Hepatocyte (in vitro differentiated cells): ENCODE measurements at regions not wholly inside any gene's neighbourhood (a gene's known extent, or its start where the extent isn't known, plus 50 kb on each side); places are given as distances from the start of the nearest gene placed in this dataset.

Experiments used
- DNase-seq: peaks from one replicate; pipeline ENCODE4 v3.0.0-alpha.2; 2016; ENCODE audit warnings: low spot score
- H2AFZ ChIP-seq: fragments of 200-600 bp; sonication (generic); 2 replicates; pipeline ENCODE4 v1.6.0; 2016; ENCODE audit warnings: antibody characterized with exemption, mild to moderate bottlenecking
- H3K27ac ChIP-seq: fragments of 200-600 bp; sonication (generic); 2 replicates; pipeline ENCODE4 v1.5.1; 2016; ENCODE audit warnings: mild to moderate bottlenecking
- H3K27me3 ChIP-seq: fragments of 200-600 bp; sonication (generic); 2 replicates; pipeline ENCODE4 v1.6.1; 2016
- H3K36me3 ChIP-seq: fragments of 200-600 bp; sonication (generic); replicated peaks from 2 replicates; pipeline ENCODE4 v1.5.1; 2016; ENCODE audit warnings: low read depth; ENCODE audit not compliant: insufficient read depth
- H3K4me1 ChIP-seq: fragments of 200-600 bp; sonication (generic); 2 replicates; pipeline ENCODE4 v1.5.1; 2016; ENCODE audit warnings: mild to moderate bottlenecking, moderate library complexity; ENCODE audit not compliant: insufficient read depth
- H3K4me2 ChIP-seq: fragments of 200-600 bp; sonication (generic); 2 replicates; pipeline ENCODE4 v1.6.0; 2016
- H3K4me3 ChIP-seq: fragments of 200-600 bp; sonication (generic); 2 replicates; pipeline ENCODE4 v1.5.1; 2016; ENCODE audit warnings: mild to moderate bottlenecking
- H3K79me2 ChIP-seq: fragments of 200-600 bp; sonication (generic); 2 replicates; pipeline ENCODE4 v1.6.0; 2017; ENCODE audit warnings: mild to moderate bottlenecking
- H3K9me2 ChIP-seq: fragments of 200-600 bp; sonication (generic); replicated peaks from 2 replicates; pipeline ENCODE4 v1.6.0; 2017; ENCODE audit warnings: mild to moderate bottlenecking; ENCODE audit not compliant: insufficient read depth
- H3K9me3 ChIP-seq: fragments of 200-600 bp; sonication (generic); 2 replicates; pipeline ENCODE4 v1.5.1; 2016; ENCODE audit warnings: low read depth, mild to moderate bottlenecking
- H4K20me1 ChIP-seq: fragments of 200-600 bp; sonication (generic); 2 replicates; pipeline ENCODE4 v1.6.0; 2016; ENCODE audit warnings: mild to moderate bottlenecking; ENCODE audit not compliant: insufficient read depth, poor library complexity, severe bottlenecking
- EZH2 ChIP-seq: fragments of 200-600 bp; sonication (generic); IDR thresholded peaks from 2 replicates; pipeline ENCODE4 v1.6.1; 2016; ENCODE audit warnings: antibody characterized with exemption, mild to moderate bottlenecking, borderline replicate concordance
- EZH2phosphoT487 ChIP-seq: fragments of 200-600 bp; sonication (generic); IDR thresholded peaks from one replicate; pipeline ENCODE4 v1.6.1; 2018; ENCODE audit warnings: antibody characterized with exemption, mild to moderate bottlenecking, low read depth, moderate library complexity; ENCODE audit not compliant: unreplicated experiment, severe bottlenecking
- WGBS: methylation state at CpG from one replicate; pipeline ENCODE4 v1.1.6; 2016; ENCODE audit warnings: low lambda C conversion rate; ENCODE audit errors: missing lambda C conversion rate; 5-methylcytosine and 5-hydroxymethylcytosine counted together
- TF ChIP-seq, protein P1 (sequence below): fragments of 200-600 bp; sonication (generic); IDR thresholded peaks from 2 replicates; pipeline ENCODE4 v1.5.1; 2016; ENCODE audit warnings: antibody characterized with exemption, mild to moderate bottlenecking; ENCODE audit not compliant: poor library complexity

DNA sequence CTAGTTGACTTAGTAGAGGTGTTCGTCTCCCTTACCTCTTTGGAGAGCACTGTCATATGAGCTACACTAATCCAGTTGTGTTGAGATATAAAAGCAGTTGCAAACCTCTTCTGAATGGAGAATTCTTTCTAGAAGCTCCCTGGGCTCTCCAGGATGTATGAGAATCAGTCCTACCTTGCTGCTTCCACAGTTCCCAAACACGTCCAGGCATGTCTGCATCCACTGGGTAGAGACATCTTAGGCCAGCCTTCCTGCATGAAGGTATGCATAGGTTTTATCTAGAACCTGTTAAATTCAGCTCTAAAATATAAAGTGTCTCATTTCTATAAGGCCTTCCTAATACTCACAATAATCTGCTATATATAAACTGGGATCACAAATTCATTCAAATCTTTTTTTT is 297.7 kb downstream of the CDC5L start:
- H3K9me2 ChIP-seq = no peaks in the 10 kb centered on the region
- no peak overlapping the region for H3K4me2 ChIP-seq
- no peak overlapping the region for H3K4me3 ChIP-seq
- 89% methylated on average over 2 of the region's 2 CpGs for WGBS
- H3K36me3 ChIP-seq = no peaks in the 10 kb centered on the region
- no peaks in the 10 kb centered on the region for H3K4me1 ChIP-seq
- no peaks in the 10 kb centered on the region for H3K27me3 ChIP-seq
- H3K79me2 ChIP-seq = no peaks in the 10 kb centered on the region
- DNase-seq = no peak
- TF ChIP-seq EZH2 (no peak), EZH2phosphoT487 (no peak)
- TF ChIP-seq, protein P1, sequence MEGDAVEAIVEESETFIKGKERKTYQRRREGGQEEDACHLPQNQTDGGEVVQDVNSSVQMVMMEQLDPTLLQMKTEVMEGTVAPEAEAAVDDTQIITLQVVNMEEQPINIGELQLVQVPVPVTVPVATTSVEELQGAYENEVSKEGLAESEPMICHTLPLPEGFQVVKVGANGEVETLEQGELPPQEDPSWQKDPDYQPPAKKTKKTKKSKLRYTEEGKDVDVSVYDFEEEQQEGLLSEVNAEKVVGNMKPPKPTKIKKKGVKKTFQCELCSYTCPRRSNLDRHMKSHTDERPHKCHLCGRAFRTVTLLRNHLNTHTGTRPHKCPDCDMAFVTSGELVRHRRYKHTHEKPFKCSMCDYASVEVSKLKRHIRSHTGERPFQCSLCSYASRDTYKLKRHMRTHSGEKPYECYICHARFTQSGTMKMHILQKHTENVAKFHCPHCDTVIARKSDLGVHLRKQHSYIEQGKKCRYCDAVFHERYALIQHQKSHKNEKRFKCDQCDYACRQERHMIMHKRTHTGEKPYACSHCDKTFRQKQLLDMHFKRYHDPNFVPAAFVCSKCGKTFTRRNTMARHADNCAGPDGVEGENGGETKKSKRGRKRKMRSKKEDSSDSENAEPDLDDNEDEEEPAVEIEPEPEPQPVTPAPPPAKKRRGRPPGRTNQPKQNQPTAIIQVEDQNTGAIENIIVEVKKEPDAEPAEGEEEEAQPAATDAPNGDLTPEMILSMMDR = no peak
- no peaks in the 10 kb centered on the region for H3K9me3 ChIP-seq
- no peak overlapping the region for H3K27ac ChIP-seq
- H4K20me1 ChIP-seq = no peaks in the 10 kb centered on the region
- no peak overlapping the region for H2AFZ ChIP-seq

DNA sequence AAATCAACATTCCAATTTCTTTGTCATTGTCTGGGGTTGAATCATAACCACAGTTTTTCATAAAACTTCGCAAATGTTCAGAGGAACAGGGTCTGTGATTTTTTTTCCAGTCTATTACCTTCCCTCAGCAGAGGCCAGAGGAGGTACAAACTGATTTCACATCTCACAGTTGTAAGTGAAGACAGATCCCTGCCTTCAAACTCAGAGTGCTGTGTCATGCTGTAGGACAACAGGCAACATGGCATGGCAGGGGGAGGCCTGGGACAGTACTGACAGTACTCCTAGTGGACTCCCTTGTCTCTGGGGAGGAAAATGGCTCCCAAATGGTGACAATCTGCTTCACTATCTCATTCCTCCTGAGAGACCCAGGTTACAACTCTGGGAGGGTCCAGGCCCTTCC is 308.6 kb downstream of the CDC5L start:
- Histone ChIP-seq H4K20me1 (no peaks in the 10 kb centered on the region), H3K4me3 (no peak overlapping the region), H3K4me2 (no peak overlapping the region), H3K36me3 (no peaks in the 10 kb centered on the region), H3K27ac (no peak overlapping the region), H3K9me3 (no peaks in the 10 kb centered on the region), H3K9me2 (no peaks in the 10 kb centered on the region), H2AFZ (no peak overlapping the region), H3K27me3 (no peaks in the 10 kb centered on the region), H3K79me2 (no peaks in the 10 kb centered on the region), H3K4me1 (no peaks in the 10 kb centered on the region)
- no peak for DNase-seq
- WGBS = 97% methylated on average over 1 of the region's 1 CpG
- TF ChIP-seq EZH2phosphoT487 (no peak), EZH2 (no peak)
- TF ChIP-seq, protein P1 = no peak

DNA sequence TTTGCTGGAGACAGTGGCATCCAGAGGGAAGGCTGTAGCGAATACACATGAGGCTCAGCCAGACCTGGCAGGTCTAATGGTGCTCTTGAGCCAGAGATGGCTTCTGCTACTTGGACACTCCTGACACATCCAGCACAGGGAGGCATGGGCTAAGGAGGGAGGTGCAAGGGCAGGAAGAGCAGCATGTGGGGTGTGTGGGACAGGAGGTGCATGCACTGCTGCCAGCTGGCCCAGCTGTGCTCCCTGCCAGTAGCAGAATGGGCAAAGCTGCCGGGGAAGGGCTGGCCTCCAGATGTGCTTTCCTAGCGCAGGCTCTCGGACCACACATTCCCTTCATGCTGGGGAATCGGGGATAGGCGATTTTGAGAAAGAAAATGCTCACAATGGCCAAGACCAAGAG is 309.2 kb downstream of the CDC5L start:
- Histone ChIP-seq H3K36me3 (no peaks in the 10 kb centered on the region), H3K4me2 (no peak overlapping the region), H3K27me3 (no peaks in the 10 kb centered on the region), H3K79me2 (no peaks in the 10 kb centered on the region), H3K9me2 (no peaks in the 10 kb centered on the region), H3K27ac (no peak overlapping the region), H3K9me3 (no peaks in the 10 kb centered on the region), H2AFZ (no peak overlapping the region), H3K4me1 (no peaks in the 10 kb centered on the region), H4K20me1 (no peaks in the 10 kb centered on the region), H3K4me3 (no peak overlapping the region)
- no peak for DNase-seq
- WGBS = 83% methylated on average over 6 of the region's 6 CpGs
- TF ChIP-seq EZH2phosphoT487 = no peak
- TF ChIP-seq, protein P1 = no peak
- TF ChIP-seq EZH2 = no peak

DNA sequence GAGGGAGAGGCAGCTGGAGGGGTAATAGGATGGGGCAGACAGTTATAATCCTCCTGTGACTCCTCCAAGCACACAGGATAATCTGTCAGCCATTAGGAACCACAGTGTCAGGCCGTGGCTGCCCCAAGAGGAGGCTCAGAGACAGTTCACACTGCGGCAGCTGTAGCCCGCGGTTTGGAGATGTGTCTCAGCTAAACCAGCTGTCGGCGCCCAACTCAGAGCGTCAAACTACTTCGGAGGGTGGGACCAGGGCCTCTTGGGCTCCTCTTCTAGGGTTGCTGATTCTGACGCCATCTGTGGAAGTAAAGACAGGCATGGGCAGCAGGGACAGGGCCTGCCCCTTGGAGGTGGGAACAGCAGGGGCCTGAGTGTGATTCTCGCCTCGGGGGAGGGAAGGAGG is 309.8 kb downstream of the CDC5L start:
- Histone ChIP-seq H3K27me3 (no peaks in the 10 kb centered on the region), H3K4me2 (no peak overlapping the region), H4K20me1 (no peaks in the 10 kb centered on the region), H3K4me3 (no peak overlapping the region), H3K79me2 (no peaks in the 10 kb centered on the region), H3K9me2 (no peaks in the 10 kb centered on the region), H2AFZ (no peak overlapping the region), H3K4me1 (no peaks in the 10 kb centered on the region), H3K9me3 (no peaks in the 10 kb centered on the region), H3K27ac (no peak overlapping the region), H3K36me3 (no peaks in the 10 kb centered on the region)
- WGBS = 84% methylated on average over 11 of the region's 11 CpGs
- TF ChIP-seq, protein P1 = no peak
- TF ChIP-seq EZH2phosphoT487 = no peak
- no peak for TF ChIP-seq EZH2
- no peak for DNase-seq
